ENCODE measurements at regions not wholly inside any gene's neighbourhood (a gene's known extent, or its start where the extent isn't known, plus 50 kb on each side); places are given as distances from the start of the nearest gene placed in this dataset.

- TF ChIP-seq KIAA2018 (CRISPR knock-in tag; IDR thresholded peaks at IDR 0.05; ENCODE audit: borderline replicate concordance) (no peak), ZBTB20 (CRISPR knock-in tag; IDR thresholded peaks at IDR 0.05; ENCODE audit: borderline replicate concordance, low read depth) (peak; percentile 86; the same call in 1 of the 2 replicates), AKNA (CRISPR knock-in tag; IDR thresholded peaks at IDR 0.05; ENCODE audit: borderline replicate concordance) (no peak), ZNF878 (CRISPR knock-in tag; IDR thresholded peaks at IDR 0.05) (no peak), ZNF713 (CRISPR knock-in tag; IDR thresholded peaks at IDR 0.05) (no peak), ISL2 (CRISPR knock-in tag; IDR thresholded peaks at IDR 0.05) (peak; percentile 92), HOXA5 (CRISPR knock-in tag; IDR thresholded peaks at IDR 0.05) (peak; percentile 89; the same call in 1 of the 2 replicates), PTBP1 (IDR thresholded peaks at IDR 0.05; ENCODE audit: low read depth, low read length, poor library complexity, severe bottlenecking) (no peak)
- TF ChIP-seq, protein P1, sequence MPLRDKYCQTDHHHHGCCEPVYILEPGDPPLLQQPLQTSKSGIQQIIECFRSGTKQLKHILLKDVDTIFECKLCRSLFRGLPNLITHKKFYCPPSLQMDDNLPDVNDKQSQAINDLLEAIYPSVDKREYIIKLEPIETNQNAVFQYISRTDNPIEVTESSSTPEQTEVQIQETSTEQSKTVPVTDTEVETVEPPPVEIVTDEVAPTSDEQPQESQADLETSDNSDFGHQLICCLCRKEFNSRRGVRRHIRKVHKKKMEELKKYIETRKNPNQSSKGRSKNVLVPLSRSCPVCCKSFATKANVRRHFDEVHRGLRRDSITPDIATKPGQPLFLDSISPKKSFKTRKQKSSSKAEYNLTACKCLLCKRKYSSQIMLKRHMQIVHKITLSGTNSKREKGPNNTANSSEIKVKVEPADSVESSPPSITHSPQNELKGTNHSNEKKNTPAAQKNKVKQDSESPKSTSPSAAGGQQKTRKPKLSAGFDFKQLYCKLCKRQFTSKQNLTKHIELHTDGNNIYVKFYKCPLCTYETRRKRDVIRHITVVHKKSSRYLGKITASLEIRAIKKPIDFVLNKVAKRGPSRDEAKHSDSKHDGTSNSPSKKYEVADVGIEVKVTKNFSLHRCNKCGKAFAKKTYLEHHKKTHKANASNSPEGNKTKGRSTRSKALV (CRISPR knock-in tag; IDR thresholded peaks at IDR 0.05) = no peak
- TF ChIP-seq, protein P2, sequence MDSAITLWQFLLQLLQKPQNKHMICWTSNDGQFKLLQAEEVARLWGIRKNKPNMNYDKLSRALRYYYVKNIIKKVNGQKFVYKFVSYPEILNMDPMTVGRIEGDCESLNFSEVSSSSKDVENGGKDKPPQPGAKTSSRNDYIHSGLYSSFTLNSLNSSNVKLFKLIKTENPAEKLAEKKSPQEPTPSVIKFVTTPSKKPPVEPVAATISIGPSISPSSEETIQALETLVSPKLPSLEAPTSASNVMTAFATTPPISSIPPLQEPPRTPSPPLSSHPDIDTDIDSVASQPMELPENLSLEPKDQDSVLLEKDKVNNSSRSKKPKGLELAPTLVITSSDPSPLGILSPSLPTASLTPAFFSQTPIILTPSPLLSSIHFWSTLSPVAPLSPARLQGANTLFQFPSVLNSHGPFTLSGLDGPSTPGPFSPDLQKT (CRISPR knock-in tag; IDR thresholded peaks at IDR 0.05; ENCODE audit: borderline replicate concordance) = no peak
These were observed 93.3 kb downstream of the SNX5 start (continued) for GRCh38 chr20:17875106-17875980.

Measured in HepG2 (cell line).